ENCODE measurements at regions not wholly inside any gene's neighbourhood (a gene's known extent, or its start where the extent isn't known, plus 50 kb on each side); places are given as distances from the start of the nearest gene placed in this dataset.

GRCh38 chr4:36716874-36717273 is 435.5 kb downstream of the DTHD1 start:
- TF ChIP-seq, protein P1, sequence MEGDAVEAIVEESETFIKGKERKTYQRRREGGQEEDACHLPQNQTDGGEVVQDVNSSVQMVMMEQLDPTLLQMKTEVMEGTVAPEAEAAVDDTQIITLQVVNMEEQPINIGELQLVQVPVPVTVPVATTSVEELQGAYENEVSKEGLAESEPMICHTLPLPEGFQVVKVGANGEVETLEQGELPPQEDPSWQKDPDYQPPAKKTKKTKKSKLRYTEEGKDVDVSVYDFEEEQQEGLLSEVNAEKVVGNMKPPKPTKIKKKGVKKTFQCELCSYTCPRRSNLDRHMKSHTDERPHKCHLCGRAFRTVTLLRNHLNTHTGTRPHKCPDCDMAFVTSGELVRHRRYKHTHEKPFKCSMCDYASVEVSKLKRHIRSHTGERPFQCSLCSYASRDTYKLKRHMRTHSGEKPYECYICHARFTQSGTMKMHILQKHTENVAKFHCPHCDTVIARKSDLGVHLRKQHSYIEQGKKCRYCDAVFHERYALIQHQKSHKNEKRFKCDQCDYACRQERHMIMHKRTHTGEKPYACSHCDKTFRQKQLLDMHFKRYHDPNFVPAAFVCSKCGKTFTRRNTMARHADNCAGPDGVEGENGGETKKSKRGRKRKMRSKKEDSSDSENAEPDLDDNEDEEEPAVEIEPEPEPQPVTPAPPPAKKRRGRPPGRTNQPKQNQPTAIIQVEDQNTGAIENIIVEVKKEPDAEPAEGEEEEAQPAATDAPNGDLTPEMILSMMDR (IDR thresholded peaks at IDR 0.05): no peak
- TF ChIP-seq POLR2A (IDR thresholded peaks at IDR 0.05): no peak
